ENCODE measurements at regions not wholly inside any gene's neighbourhood (a gene's known extent, or its start where the extent isn't known, plus 50 kb on each side); places are given as distances from the start of the nearest gene placed in this dataset.

DNA sequence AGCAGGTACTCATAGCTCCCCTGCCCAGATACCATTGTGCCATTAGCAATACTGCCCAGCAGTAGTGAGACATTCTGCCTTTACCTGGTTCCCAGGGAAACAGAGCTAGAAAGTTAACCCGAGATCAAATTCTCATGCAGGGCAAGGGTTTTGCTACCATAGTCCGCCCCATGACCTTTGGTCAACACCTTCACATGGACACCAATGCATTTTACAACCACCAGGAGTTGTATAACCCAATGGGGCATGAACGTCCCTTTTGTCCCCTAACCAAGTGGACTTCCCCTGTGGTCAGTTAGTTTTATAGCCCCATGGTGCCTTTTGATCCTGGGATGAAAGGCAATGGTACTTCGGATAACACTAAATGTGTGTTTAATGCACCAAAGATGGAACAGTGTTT lies 151.7 kb upstream of the IQSEC1 start:
- TF ChIP-seq POLR2A (IDR thresholded peaks at IDR 0.05; ENCODE audit: low read length) = no peak
- no peak for TF ChIP-seq GATA1 (IDR thresholded peaks at IDR 0.05; ENCODE audit: low read depth, low read length)
